GM06990 (cell line): ENCODE measurements at regions not wholly inside any gene's neighbourhood (a gene's known extent, or its start where the extent isn't known, plus 50 kb on each side); places are given as distances from the start of the nearest gene placed in this dataset.

Experiments used
- DNase-seq: peaks from one replicate; pipeline ENCODE4 v3.0.0-alpha.2; 2011; ENCODE audit not compliant: insufficient read length; ENCODE audit errors: extremely low read depth
- H3K27me3 ChIP-seq: replicated peaks from 2 replicates; pipeline ENCODE4 v1.6.0; 2011; ENCODE audit warnings: low read length; ENCODE audit not compliant: control insufficient read depth, insufficient read depth
- H3K36me3 ChIP-seq: 2 replicates; pipeline ENCODE4 v1.5.1; 2011; ENCODE audit warnings: low read length; ENCODE audit not compliant: control insufficient read depth, insufficient read depth
- H3K4me3 ChIP-seq: replicated peaks from 2 replicates; pipeline ENCODE4 v1.5.1; 2011; ENCODE audit warnings: low read depth, mild to moderate bottlenecking, control low read depth, low read length
- CTCF ChIP-seq: IDR thresholded peaks from 2 replicates; pipeline ENCODE4 v1.5.1; 2011; ENCODE audit warnings: low read length, control low read depth, mild to moderate bottlenecking, inconsistent platforms; ENCODE audit not compliant: insufficient read depth, poor library complexity, severe bottlenecking

- H3K27me3 ChIP-seq: no peaks in the 10 kb centered on the region
- H3K4me3 ChIP-seq: no peak overlapping the region
- no peak for DNase-seq
- H3K36me3 ChIP-seq: no peaks in the 10 kb centered on the region
- TF ChIP-seq CTCF: no peak
These were observed 483.9 kb downstream of the SH2D4B start for GRCh38 chr10:81021428-81022129.

- TF ChIP-seq CTCF: no peak
- Histone ChIP-seq H3K4me3 (no peak overlapping the region), H3K27me3 (no peaks in the 10 kb centered on the region), H3K36me3 (no peaks in the 10 kb centered on the region)
- DNase-seq: no peak
These were observed 488.9 kb downstream of the SH2D4B start for GRCh38 chr10:81026591-81026990.

GRCh38 chr10:81027223-81027622, 489.5 kb downstream of the SH2D4B start:
- no peaks in the 10 kb centered on the region for H3K36me3 ChIP-seq
- H3K27me3 ChIP-seq: no peaks in the 10 kb centered on the region
- H3K4me3 ChIP-seq: no peak overlapping the region
- DNase-seq: no peak
- TF ChIP-seq CTCF: no peak

- Histone ChIP-seq H3K4me3 (no peak overlapping the region), H3K27me3 (no peaks in the 10 kb centered on the region), H3K36me3 (no peaks in the 10 kb centered on the region)
- TF ChIP-seq CTCF: no peak
- DNase-seq: no peak
These were observed 490.0 kb downstream of the SH2D4B start for GRCh38 chr10:81027706-81028105.

GRCh38 chr10:81031774-81032173, 494.1 kb downstream of the SH2D4B start:
- H3K36me3 ChIP-seq: no peaks in the 10 kb centered on the region
- no peaks in the 10 kb centered on the region for H3K27me3 ChIP-seq
- no peak for TF ChIP-seq CTCF
- no peak overlapping the region for H3K4me3 ChIP-seq
- DNase-seq: no peak

GRCh38 chr10:81034383-81034782, 496.7 kb downstream of the SH2D4B start:
- no peak for DNase-seq

More at GRCh38 chr10:81034383-81034782, 496.7 kb downstream of the SH2D4B start:
- Histone ChIP-seq H3K4me3 (no peak overlapping the region), H3K27me3 (no peaks in the 10 kb centered on the region), H3K36me3 (no peaks in the 10 kb centered on the region)
- no peak for TF ChIP-seq CTCF
